Esophagus mucosa (tissue), 1 donor: ENCODE measurements at regions not wholly inside any gene's neighbourhood (a gene's known extent, or its start where the extent isn't known, plus 50 kb on each side); places are given as distances from the start of the nearest gene placed in this dataset.
A peak's percentile ranks its signal among the peaks of the same experiment; 100 is the strongest.
"Not testable (repeated sequence)": the region's sequence is repeated elsewhere in the genome, so short reads cannot be mapped to it uniquely, and the experiment has no call there.

ENCODE experiments used
- ATAC-seq: fragments of 200-7000 bp; cut with Tn5 transposase; one replicate; pipeline ENCODE4 v1.9.1; 2020
- donor health status: DM: yes; HTN: yes; CAD: no.

GRCh38 chr5:124973661-124974060 lies 227.2 kb upstream of the ZNF608 start:
- no peak for ATAC-seq

GRCh38 chr5:124976086-124976485 lies 229.6 kb upstream of the ZNF608 start:
- no peak for ATAC-seq

GRCh38 chr5:124979251-124979650 lies 232.8 kb upstream of the ZNF608 start:
- ATAC-seq = no peak

- ATAC-seq = peak; percentile 31
These were observed 233.9 kb upstream of the ZNF608 start for GRCh38 chr5:124980163-124980941.

- peak; percentile 42 for ATAC-seq
These were observed 235.5 kb upstream of the ZNF608 start for GRCh38 chr5:124981901-124982300.

- ATAC-seq = no peak
These were observed 239.7 kb upstream of the ZNF608 start for GRCh38 chr5:124986170-124986569.

GRCh38 chr5:124986667-124987066 lies 240.2 kb upstream of the ZNF608 start:
- ATAC-seq = peak; percentile 67

GRCh38 chr5:124987786-124988185 lies 241.3 kb upstream of the ZNF608 start:
- not testable (repeated sequence) for ATAC-seq

- no peak for ATAC-seq
These were observed 244.3 kb upstream of the ZNF608 start for GRCh38 chr5:124990723-124991122.

- ATAC-seq = no peak
These were observed 249.0 kb upstream of the ZNF608 start for GRCh38 chr5:124995421-124995820.

- no peak for ATAC-seq
These were observed 249.8 kb upstream of the ZNF608 start for GRCh38 chr5:124996023-124996763.

GRCh38 chr5:124996764-124997077 lies 250.3 kb upstream of the ZNF608 start:
- no peak for ATAC-seq

- ATAC-seq = no peak
These were observed 250.9 kb upstream of the ZNF608 start for GRCh38 chr5:124997186-124997893.

- ATAC-seq = no peak
These were observed 252.1 kb upstream of the ZNF608 start for GRCh38 chr5:124998520-124998919.

GRCh38 chr5:125002727-125003598 lies 256.5 kb upstream of the ZNF608 start:
- no peak for ATAC-seq

GRCh38 chr5:125004009-125004408 lies 257.6 kb upstream of the ZNF608 start:
- no peak for ATAC-seq

GRCh38 chr5:125005266-125005665 lies 258.8 kb upstream of the ZNF608 start:
- no peak for ATAC-seq

- ATAC-seq = no peak
These were observed 259.7 kb upstream of the ZNF608 start for GRCh38 chr5:125006011-125006685.

- no peak for ATAC-seq
These were observed 263.9 kb upstream of the ZNF608 start for GRCh38 chr5:125010356-125010755.

- no peak for ATAC-seq
These were observed 264.6 kb upstream of the ZNF608 start for GRCh38 chr5:125011014-125011413.

GRCh38 chr5:125011419-125011818 lies 265.0 kb upstream of the ZNF608 start:
- no peak for ATAC-seq

- no peak for ATAC-seq
These were observed 265.5 kb upstream of the ZNF608 start for GRCh38 chr5:125011947-125012346.
